ENCODE measurements at regions not wholly inside any gene's neighbourhood (a gene's known extent, or its start where the extent isn't known, plus 50 kb on each side); places are given as distances from the start of the nearest gene placed in this dataset.
"Not testable (repeated sequence)": the region's sequence is repeated elsewhere in the genome, so short reads cannot be mapped to it uniquely, and the experiment has no call there.

DNA sequence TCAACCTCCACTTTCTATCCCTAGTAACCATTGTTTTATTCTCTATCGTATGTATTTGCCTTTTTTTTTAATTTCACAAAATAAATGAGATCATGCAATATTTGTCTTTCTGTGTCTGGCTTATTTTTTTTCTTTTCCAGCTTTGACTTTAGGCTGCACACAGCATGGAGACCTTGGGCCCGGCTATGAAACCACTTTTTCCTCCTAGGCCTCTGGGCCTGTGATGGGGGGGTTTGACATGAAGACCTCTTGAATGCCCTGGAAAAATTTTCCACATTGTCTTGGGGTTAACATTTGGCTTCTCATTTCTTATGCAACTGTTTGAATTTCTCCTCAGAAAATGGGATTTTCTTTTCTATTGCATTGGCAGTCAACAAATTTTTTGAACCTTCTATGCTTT is 100.2 kb upstream of the BTG3 start:
- no peaks in the 10 kb centered on the region for H3K9me3 ChIP-seq
- no peak for ATAC-seq
- H3K27ac ChIP-seq: no peak overlapping the region
- H3K4me1 ChIP-seq: no peaks in the 10 kb centered on the region
- WGBS, 2 donors (ENCODE audit: low coverage in 1 of 2): 88 to 91% methylated on average over 1 of the region's 2 CpGs
- H3K27me3 ChIP-seq: no peaks in the 10 kb centered on the region
- TF ChIP-seq, protein P1, sequence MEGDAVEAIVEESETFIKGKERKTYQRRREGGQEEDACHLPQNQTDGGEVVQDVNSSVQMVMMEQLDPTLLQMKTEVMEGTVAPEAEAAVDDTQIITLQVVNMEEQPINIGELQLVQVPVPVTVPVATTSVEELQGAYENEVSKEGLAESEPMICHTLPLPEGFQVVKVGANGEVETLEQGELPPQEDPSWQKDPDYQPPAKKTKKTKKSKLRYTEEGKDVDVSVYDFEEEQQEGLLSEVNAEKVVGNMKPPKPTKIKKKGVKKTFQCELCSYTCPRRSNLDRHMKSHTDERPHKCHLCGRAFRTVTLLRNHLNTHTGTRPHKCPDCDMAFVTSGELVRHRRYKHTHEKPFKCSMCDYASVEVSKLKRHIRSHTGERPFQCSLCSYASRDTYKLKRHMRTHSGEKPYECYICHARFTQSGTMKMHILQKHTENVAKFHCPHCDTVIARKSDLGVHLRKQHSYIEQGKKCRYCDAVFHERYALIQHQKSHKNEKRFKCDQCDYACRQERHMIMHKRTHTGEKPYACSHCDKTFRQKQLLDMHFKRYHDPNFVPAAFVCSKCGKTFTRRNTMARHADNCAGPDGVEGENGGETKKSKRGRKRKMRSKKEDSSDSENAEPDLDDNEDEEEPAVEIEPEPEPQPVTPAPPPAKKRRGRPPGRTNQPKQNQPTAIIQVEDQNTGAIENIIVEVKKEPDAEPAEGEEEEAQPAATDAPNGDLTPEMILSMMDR (IDR thresholded peaks at IDR 0.05): no peak
- TF ChIP-seq POLR2AphosphoS5 (IDR thresholded peaks at IDR 0.05): no peak
- no peak for TF ChIP-seq POLR2A (IDR thresholded peaks at IDR 0.05)
- no peak for TF ChIP-seq EP300 (IDR thresholded peaks at IDR 0.05)
- H3K36me3 ChIP-seq: no peaks in the 10 kb centered on the region
- no peak overlapping the region for H3K4me3 ChIP-seq

DNA sequence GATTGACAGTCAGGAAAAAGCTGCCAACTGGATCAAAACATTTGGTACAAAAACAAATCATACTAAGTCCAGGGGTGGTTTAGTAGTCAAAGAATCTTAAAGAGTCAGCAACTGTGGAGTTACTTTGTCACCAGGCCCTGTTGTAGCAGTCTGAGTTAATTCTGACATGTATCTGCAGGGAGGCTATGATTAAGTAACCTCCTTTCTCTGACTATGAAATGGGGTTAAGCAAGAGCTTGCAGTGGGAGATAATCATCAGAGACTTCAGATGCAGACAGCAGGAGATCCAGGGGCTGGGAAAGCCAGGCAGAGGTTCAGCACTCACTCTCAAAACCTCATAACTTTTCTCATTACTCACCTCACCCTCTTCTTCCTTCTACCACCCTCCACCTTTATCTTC is 99.2 kb upstream of the BTG3 start:
- Histone ChIP-seq H3K36me3 (no peaks in the 10 kb centered on the region), H3K4me1 (no peaks in the 10 kb centered on the region), H3K27ac (no peak overlapping the region), H3K9me3 (no peaks in the 10 kb centered on the region), H3K4me3 (no peak overlapping the region), H3K27me3 (no peaks in the 10 kb centered on the region)
- no peak for TF ChIP-seq EP300 (IDR thresholded peaks at IDR 0.05)
- TF ChIP-seq POLR2AphosphoS5 (IDR thresholded peaks at IDR 0.05): no peak
- TF ChIP-seq, protein P1 (IDR thresholded peaks at IDR 0.05): no peak
- TF ChIP-seq POLR2A (IDR thresholded peaks at IDR 0.05): no peak
- no peak for ATAC-seq

DNA sequence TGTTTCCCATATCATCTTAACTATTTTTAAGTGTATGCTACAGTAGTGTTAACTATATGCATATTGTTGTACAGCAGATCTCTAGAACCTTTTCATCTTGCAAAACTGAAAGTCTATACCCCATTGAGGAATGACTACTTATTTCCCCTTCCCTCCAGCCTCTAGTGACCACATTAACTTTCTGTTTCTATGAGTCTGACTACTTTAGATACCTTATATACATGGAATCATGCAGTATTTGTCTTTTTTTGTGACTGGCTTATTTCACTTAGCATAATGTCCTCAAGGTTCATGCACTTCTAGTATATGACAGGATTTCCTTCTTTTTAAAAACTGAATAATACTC is 96.5 kb upstream of the BTG3 start:
- H3K36me3 ChIP-seq: no peaks in the 10 kb centered on the region
- peaks cover 0 to 4% (median 0%) of the 10 kb centered on the region in 3 donors for H3K9me3 ChIP-seq
- H3K4me1 ChIP-seq: no peaks in the 10 kb centered on the region
- ATAC-seq: no peak
- no peak overlapping the region for H3K27ac ChIP-seq
- H3K27me3 ChIP-seq: peaks cover 5% of the 10 kb centered on the region
- H3K4me3 ChIP-seq: no peak overlapping the region
- TF ChIP-seq POLR2AphosphoS5 (IDR thresholded peaks at IDR 0.05): no peak

DNA sequence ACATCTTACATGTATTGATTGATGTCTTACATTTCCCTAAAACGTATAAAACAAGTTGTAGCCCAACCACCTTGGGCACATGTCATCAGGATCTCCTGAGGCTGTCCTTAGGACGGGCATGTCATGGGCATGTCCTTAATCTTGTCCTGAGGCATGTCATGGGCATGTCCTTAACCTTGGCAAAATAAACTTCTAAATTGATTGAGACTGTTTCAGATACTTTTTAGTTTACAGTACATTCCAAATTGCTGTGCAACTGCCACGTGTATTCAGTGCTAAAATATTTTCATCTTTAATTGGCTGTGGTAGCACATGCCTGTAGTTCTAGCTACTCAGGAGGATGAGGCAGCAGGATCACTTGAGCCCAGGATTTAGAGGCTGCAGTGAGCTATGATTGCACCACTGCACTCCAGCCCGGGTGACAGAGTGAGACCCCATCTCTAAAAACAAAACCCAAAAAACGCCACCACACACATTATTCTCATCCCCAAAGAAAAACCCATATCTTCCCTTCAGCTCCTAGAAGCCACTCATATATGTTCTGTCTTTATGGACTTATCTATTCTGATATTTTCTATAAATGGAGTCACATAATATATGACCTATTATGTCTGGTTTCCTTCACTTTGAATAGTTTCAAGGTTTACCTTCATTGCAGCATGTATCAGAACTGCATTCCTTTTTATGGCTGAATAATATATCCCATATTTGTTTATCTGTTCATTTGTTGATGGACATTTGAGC is 96.0 kb upstream of the BTG3 start:
- Histone ChIP-seq H3K27ac (no peak overlapping the region), H3K9me3 (peaks cover 0 to 4% (median 0%) of the 10 kb centered on the region in 3 donors), H3K27me3 (peaks cover 5% of the 10 kb centered on the region), H3K4me1 (no peaks in the 10 kb centered on the region), H3K4me3 (no peak overlapping the region), H3K36me3 (no peaks in the 10 kb centered on the region)
- TF ChIP-seq POLR2A (IDR thresholded peaks at IDR 0.05): no peak
- no peak for ATAC-seq
- WGBS, 2 donors (ENCODE audit: low coverage in 1 of 2): 64 to 70% methylated on average over 5 of the region's 5 CpGs

DNA sequence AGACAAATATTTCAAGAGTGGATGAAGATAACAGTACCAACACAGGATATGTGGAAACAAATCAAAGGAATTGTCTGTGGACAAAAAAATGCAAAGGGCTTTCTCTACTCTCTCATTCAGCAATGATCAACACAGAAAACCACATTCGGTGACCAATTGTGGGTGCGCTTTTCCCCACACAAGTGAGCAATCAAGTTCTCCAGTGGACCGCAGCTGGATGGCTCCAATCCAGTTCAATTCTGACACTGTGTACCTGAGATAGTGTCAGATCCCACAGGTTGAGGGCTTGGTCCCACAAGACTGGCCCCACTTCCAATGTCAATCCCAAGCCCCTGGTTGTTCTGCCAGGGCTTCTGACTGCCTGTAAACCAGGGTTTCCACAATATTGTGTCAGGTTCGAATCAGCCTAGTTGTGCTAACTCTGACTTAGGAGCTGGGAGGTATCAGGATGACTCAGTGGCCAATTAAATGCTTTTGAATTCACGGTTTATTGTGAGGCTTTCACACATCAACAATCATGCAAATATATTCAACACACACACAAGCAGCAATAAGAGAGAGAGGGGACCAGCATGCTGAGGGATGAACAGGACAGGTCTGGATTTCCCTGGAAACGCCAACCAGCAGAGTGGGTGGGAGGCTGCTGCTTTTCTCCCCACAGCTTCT is 87.0 kb upstream of the BTG3 start:
- Histone ChIP-seq H3K27ac (no peak overlapping the region), H3K27me3 (no peaks in the 10 kb centered on the region), H3K4me3 (no peak overlapping the region), H3K9me3 (no peaks in the 10 kb centered on the region), H3K36me3 (no peaks in the 10 kb centered on the region), H3K4me1 (no peaks in the 10 kb centered on the region)
- ATAC-seq: no peak
- TF ChIP-seq POLR2AphosphoS5 (IDR thresholded peaks at IDR 0.05) (no peak), POLR2A (IDR thresholded peaks at IDR 0.05) (no peak), EP300 (IDR thresholded peaks at IDR 0.05) (no peak)
- TF ChIP-seq, protein P1 (IDR thresholded peaks at IDR 0.05): no peak
- 90 to 100% methylated on average over 3 of the region's 6 CpGs for WGBS, 2 donors (ENCODE audit: low coverage in 1 of 2)

DNA sequence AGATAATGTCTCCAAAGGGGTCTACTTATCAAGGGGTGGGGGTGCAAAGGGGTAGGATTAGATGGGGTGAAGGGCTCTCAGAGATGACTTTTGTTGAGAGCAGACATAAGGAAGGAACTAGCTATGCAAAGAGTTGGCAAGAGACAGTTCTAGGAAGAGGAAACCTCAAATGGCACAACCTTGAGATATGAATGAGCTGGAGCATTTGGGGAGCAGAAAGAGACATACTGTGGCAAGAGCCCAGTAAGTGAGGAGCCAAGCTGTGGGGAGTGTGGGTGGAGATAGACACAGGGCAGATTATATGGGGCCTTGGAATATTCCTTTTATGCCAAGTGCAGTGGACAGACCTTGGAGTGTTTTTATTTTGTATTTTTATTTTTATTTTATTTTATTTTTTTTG is 84.8 kb upstream of the BTG3 start:
- Histone ChIP-seq H3K9me3 (no peaks in the 10 kb centered on the region), H3K4me3 (no peak overlapping the region), H3K36me3 (no peaks in the 10 kb centered on the region), H3K27ac (no peak overlapping the region), H3K4me1 (no peaks in the 10 kb centered on the region), H3K27me3 (no peaks in the 10 kb centered on the region)
- TF ChIP-seq POLR2AphosphoS5 (IDR thresholded peaks at IDR 0.05) (no peak), EP300 (IDR thresholded peaks at IDR 0.05) (no peak), POLR2A (IDR thresholded peaks at IDR 0.05) (no peak)
- TF ChIP-seq, protein P1 (IDR thresholded peaks at IDR 0.05): no peak
- ATAC-seq: no peak

DNA sequence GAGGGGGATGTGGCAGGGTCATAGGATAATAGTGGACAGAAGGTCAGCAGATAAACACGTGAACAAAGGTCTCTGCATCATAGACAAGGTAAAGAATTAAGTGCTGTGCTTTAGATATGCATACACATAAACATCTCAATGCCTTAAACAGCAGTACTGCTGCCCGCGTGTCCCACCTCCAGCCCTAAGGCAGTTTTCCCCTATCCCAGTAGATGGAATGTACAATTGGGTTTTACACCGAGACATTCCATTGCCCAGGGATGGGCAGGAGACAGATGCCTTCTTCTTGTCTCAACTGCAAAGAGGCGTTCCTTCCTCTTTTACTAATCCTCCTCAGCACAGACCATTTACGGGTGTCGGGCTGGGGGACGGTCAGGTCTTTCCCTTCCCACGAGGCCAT is 81.7 kb upstream of the BTG3 start:
- H3K4me1 ChIP-seq: peaks cover 0 to 22% (median 3%) of the 10 kb centered on the region in 3 donors
- not testable (repeated sequence) for H3K9me3 ChIP-seq, H3K4me3 ChIP-seq, ATAC-seq, H3K36me3 ChIP-seq, H3K27ac ChIP-seq, H3K27me3 ChIP-seq
- WGBS, 2 donors (ENCODE audit: low coverage in 1 of 2): 88 to 100% methylated on average over 1 of the region's 9 CpGs

All from gastroesophageal sphincter (tissue), 4 donors.